Activated T-helper 17 cell treated with anti-CD3 and anti-CD28 coated beads, Interleukin-2, amount 50 U/mL, for 72 hours (primary cell): ENCODE measurements at regions not wholly inside any gene's neighbourhood (a gene's known extent, or its start where the extent isn't known, plus 50 kb on each side); places are given as distances from the start of the nearest gene placed in this dataset.
A peak's percentile ranks its signal among the peaks of the same experiment; 100 is the strongest.

ENCODE experiments used
- ATAC-seq: fragments of 150-1000 bp; cut with Tn5 transposase; replicated peaks from 2 replicates; pipeline ENCODE4 v1.10.0; 2021; ENCODE audit warnings: mild to moderate bottlenecking, moderate library complexity
- H3K27ac Mint-ChIP-seq: one replicate; pipeline ENCODE4 v1.8.0; 2022; ENCODE audit warnings: mixed read lengths
- H3K27me3 Mint-ChIP-seq: one replicate; pipeline ENCODE4 v1.8.0; 2022; ENCODE audit warnings: mixed read lengths
- H3K36me3 Mint-ChIP-seq: one replicate; pipeline ENCODE4 v1.8.0; 2022; ENCODE audit warnings: low read depth, mild to moderate bottlenecking, mixed read lengths
- H3K4me1 Mint-ChIP-seq: one replicate; pipeline ENCODE4 v1.8.0; 2022; ENCODE audit warnings: mixed read lengths
- H3K4me3 Mint-ChIP-seq: one replicate; pipeline ENCODE4 v1.8.0; 2022; ENCODE audit warnings: mild to moderate bottlenecking, mixed read lengths
- H3K9me3 Mint-ChIP-seq: one replicate; pipeline ENCODE4 v1.8.0; 2022; ENCODE audit warnings: mixed read lengths

DNA sequence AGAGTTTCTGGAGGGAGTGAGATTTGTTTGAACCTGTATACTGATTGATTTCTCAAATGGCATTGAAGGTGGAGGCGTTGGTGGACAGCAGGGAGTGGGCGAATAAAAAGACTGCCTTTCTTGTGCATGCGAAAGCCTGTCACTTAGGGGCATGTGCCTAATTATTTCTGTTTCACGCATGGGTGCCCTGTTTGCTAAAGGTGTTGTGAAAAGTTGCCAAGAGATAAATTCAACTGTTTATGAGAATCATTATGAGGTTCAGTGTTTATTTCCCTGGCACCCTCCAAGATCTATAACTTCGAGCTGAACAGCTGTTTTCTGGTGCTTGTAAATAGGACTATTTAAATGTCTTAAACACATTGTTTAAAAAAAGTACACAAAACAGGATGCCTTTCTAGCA is 67.4 kb upstream of the DMRTA1 start:
- Mint-ChIP-seq H3K27ac (no peak overlapping the region), H3K4me3 (no peak overlapping the region), H3K9me3 (no peaks in the 10 kb centered on the region), H3K27me3 (peaks cover 9% of the 10 kb centered on the region), H3K4me1 (no peaks in the 10 kb centered on the region), H3K36me3 (no peaks in the 10 kb centered on the region)
- no peak for ATAC-seq

DNA sequence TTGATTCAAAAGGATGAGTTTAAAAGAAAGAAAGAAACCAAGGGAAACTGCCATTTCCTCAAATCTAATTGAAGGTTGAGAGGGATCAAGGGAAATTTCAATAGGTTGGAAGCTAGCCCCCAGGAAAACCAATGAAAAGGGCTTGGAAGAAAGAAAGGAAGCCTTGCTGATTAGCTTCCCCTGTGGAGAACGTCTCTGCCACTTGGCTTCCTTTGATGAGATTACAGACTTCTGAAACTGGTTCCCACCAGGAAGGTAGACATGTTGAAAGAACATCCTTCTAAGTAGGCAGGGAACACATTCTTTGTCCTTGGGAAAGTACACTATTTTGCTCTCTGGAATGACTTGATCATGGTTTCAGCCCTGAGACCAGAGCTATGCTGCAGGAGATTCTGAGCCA is 65.5 kb upstream of the DMRTA1 start:
- H3K9me3 Mint-ChIP-seq: no peaks in the 10 kb centered on the region
- H3K27me3 Mint-ChIP-seq: peaks cover 9% of the 10 kb centered on the region
- no peak overlapping the region for H3K4me3 Mint-ChIP-seq
- H3K27ac Mint-ChIP-seq: no peak overlapping the region
- no peaks in the 10 kb centered on the region for H3K4me1 Mint-ChIP-seq
- H3K36me3 Mint-ChIP-seq: no peaks in the 10 kb centered on the region
- no peak for ATAC-seq

DNA sequence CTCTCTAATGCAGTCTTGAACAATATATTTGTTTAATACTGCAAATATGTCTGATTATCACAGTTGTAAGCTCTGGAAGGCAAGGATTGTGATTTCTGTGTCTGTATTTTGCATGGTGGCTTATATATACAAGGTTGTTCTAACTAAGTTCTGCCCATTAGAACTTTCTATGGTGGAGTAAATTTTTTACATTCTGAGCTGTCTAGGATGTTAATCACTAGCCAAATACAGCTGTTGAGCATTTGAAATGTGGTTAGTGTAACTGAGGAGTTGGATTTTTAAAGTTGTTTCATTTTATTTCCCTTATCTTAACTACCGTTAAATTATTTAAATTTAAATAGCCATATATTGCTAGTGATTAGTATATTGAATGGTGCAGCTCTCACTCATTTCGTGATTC is 64.3 kb upstream of the DMRTA1 start:
- H3K9me3 Mint-ChIP-seq: no peaks in the 10 kb centered on the region
- ATAC-seq: no peak
- H3K36me3 Mint-ChIP-seq: no peaks in the 10 kb centered on the region
- H3K4me3 Mint-ChIP-seq: no peak overlapping the region
- no peak overlapping the region for H3K27ac Mint-ChIP-seq
- peaks cover 5% of the 10 kb centered on the region for H3K27me3 Mint-ChIP-seq
- H3K4me1 Mint-ChIP-seq: no peaks in the 10 kb centered on the region

DNA sequence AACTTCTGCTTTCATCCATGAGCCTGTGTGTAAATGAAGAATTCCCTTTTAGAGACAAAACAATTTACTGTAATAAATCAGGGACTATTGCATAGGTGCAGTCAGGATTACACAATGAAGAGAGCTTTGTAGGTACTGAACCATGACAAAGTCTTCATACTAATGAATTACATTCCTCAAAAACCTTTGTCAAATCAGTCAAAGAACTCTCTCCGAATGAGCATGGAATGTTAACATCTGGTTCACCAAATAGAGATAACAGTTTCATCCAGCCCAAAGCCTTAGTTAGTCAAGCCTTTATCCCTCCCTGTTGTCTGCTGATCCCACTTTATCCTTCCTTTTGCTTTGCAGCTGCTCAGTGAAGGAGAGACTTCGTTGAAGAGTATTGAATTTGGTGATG is 62.9 kb upstream of the DMRTA1 start:
- H3K27me3 Mint-ChIP-seq: peaks cover 5% of the 10 kb centered on the region
- no peaks in the 10 kb centered on the region for H3K9me3 Mint-ChIP-seq

DNA sequence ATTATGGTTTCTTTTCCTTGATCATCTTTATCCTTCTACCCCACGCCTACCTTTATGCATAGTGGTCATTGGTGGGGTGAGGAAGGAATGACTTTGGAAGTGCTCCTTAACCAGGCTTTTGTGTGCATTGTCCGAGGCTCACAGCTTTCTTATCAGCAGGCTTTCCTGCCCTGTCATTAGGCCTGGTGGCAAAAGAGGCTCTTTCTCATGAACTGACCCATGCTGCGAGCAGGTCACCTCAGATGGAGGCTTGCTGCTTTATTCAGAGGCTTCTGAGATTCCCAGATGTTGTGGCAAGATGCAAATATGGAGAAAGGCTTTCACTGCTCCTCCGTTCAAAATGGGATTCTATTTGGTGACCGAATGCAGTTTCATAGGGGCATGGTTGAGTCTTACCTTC is 57.4 kb upstream of the DMRTA1 start:
- Mint-ChIP-seq H3K9me3 (no peaks in the 10 kb centered on the region), H3K36me3 (no peaks in the 10 kb centered on the region), H3K4me3 (no peak overlapping the region), H3K27me3 (no peaks in the 10 kb centered on the region), H3K27ac (no peak overlapping the region), H3K4me1 (no peaks in the 10 kb centered on the region)
- ATAC-seq: no peak

More for the DNA sequence above, 62.9 kb upstream of the DMRTA1 start:
- no peaks in the 10 kb centered on the region for H3K4me1 Mint-ChIP-seq
- H3K4me3 Mint-ChIP-seq: no peak overlapping the region
- no peaks in the 10 kb centered on the region for H3K36me3 Mint-ChIP-seq
- H3K27ac Mint-ChIP-seq: no peak overlapping the region
- no peak for ATAC-seq

DNA sequence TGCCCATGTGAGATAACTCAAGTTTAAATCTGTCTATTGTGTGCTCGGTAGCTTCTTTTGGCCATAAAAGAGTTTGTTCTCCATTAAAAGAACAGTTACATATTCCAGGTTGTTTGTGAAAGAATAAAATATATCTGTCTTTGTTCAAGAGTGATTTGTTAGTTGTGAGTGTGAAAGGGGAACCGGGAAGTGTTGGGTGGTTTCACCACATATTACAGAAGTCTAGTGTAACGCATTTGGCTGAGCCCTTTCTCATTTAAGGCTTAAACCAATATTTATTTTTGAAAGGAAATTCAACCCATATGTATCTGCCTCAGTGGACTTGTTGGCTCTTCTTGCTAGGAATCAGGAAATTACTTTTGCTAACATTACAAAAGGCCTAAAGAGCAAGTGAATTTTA is 54.1 kb upstream of the DMRTA1 start:
- Mint-ChIP-seq H3K36me3 (no peaks in the 10 kb centered on the region), H3K4me3 (no peak overlapping the region), H3K9me3 (no peaks in the 10 kb centered on the region), H3K27ac (no peak overlapping the region), H3K4me1 (no peaks in the 10 kb centered on the region), H3K27me3 (no peaks in the 10 kb centered on the region)
- no peak for ATAC-seq

DNA sequence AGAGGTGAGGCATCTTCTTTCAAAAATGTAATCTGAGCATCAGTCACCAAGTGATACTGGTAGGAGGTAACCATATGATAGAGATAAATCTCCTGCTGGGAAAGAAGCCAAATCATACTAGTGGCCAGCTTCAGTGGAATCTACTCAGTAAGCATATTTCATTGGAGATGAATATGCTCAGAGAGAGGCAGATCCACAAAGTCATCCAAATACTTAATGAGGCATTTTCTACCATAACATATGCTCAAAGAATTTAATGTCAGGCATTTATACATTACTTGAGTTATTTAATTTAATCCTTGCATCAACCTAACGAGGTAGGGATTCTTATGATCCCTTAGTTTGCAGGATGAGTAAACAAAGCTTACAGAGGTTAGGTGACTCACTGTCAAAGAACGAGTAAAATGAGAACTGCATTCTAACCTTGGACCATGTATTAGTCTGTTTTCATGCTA is 50.9 kb upstream of the DMRTA1 start:
- H3K4me1 Mint-ChIP-seq: no peaks in the 10 kb centered on the region

More for the DNA sequence above, 50.9 kb upstream of the DMRTA1 start:
- Mint-ChIP-seq H3K27ac (no peak overlapping the region), H3K4me3 (no peak overlapping the region), H3K9me3 (no peaks in the 10 kb centered on the region), H3K36me3 (no peaks in the 10 kb centered on the region), H3K27me3 (no peaks in the 10 kb centered on the region)
- ATAC-seq: peak; percentile 62
